Osteoblast (primary cell): ENCODE measurements at regions not wholly inside any gene's neighbourhood (a gene's known extent, or its start where the extent isn't known, plus 50 kb on each side); places are given as distances from the start of the nearest gene placed in this dataset.
A peak's percentile ranks its signal among the peaks of the same experiment; 100 is the strongest.

Source experiments
- DNase-seq: peaks from one replicate; pipeline ENCODE4 v3.0.0; 2011; ENCODE audit warnings: low spot score, mixed read lengths; ENCODE audit not compliant: insufficient read length; ENCODE audit errors: missing footprints
- H2AFZ ChIP-seq: 2 replicates; pipeline ENCODE4 v1.6.0; 2011; ENCODE audit warnings: mild to moderate bottlenecking, low read length
- H3K27ac ChIP-seq: 2 replicates; pipeline ENCODE4 v1.5.1; 2011; ENCODE audit warnings: mild to moderate bottlenecking, low read depth, low read length, moderate library complexity
- H3K27me3 ChIP-seq: 2 replicates; pipeline ENCODE4 v1.6.0; 2012; ENCODE audit warnings: mild to moderate bottlenecking, control low read depth, inconsistent platforms, low read length, moderate library complexity; ENCODE audit not compliant: insufficient read depth
- H3K36me3 ChIP-seq: 2 replicates; pipeline ENCODE4 v1.5.1; 2011; ENCODE audit warnings: mild to moderate bottlenecking, low read length, control low read depth, moderate library complexity; ENCODE audit not compliant: insufficient read depth
- H3K4me1 ChIP-seq: 2 replicates; pipeline ENCODE4 v1.5.1; 2011; ENCODE audit warnings: mild to moderate bottlenecking, low read length, control low read depth, moderate library complexity; ENCODE audit not compliant: insufficient read depth
- H3K4me2 ChIP-seq: 2 replicates; pipeline ENCODE4 v1.6.0; 2011; ENCODE audit warnings: mild to moderate bottlenecking, low read length; ENCODE audit not compliant: insufficient read depth
- H3K4me3 ChIP-seq: fragments of 200-600 bp; sonication (generic); 3 replicates; pipeline ENCODE4 v1.5.1; 2012; ENCODE audit warnings: mild to moderate bottlenecking, low read length, inconsistent platforms; ENCODE audit not compliant: insufficient read depth
- H3K79me2 ChIP-seq: 2 replicates; pipeline ENCODE4 v1.6.0; 2012; ENCODE audit warnings: mild to moderate bottlenecking, low read length, control low read depth, inconsistent platforms; ENCODE audit not compliant: insufficient read depth
- H3K9me3 ChIP-seq: 2 replicates; pipeline ENCODE4 v1.5.1; 2011; ENCODE audit warnings: low read depth, low read length, control low read depth
- H4K20me1 ChIP-seq: 2 replicates; pipeline ENCODE4 v1.6.0; 2012; ENCODE audit warnings: mild to moderate bottlenecking, low read length, control low read depth; ENCODE audit not compliant: insufficient read depth
- TF ChIP-seq, protein P1 (sequence below): IDR thresholded peaks from 2 replicates; pipeline ENCODE4 v1.5.1; 2011; ENCODE audit warnings: mild to moderate bottlenecking, low read depth, low read length, moderate library complexity; ENCODE audit errors: extremely low read depth

DNA sequence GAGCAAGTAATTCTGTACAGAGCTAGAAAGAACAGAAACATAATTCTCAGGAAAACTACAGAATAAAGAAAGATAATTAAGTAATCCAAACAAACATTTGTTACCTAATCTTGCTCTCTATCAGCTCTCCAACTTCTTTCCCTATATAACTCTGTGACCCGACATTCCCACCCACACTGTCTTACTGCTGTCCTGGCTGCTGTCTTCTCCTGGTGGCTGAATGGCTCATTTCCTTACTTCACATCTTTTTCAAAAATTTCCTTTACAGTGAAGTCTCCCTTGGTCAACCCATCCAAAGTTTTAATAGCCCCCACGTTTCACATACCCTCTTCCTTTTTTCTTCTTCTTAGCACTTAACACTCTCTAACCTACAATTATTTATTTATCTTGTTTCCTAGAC, 64.0 kb downstream of the HYCC1 start:
- Histone ChIP-seq H3K4me2 (no peak overlapping the region), H3K4me1 (peaks cover 4% of the 10 kb centered on the region), H3K9me3 (no peaks in the 10 kb centered on the region), H4K20me1 (no peaks in the 10 kb centered on the region), H3K27ac (no peak overlapping the region), H3K79me2 (peaks cover 2% of the 10 kb centered on the region), H3K36me3 (peaks cover 21% of the 10 kb centered on the region), H3K4me3 (no peak overlapping the region), H2AFZ (no peak overlapping the region), H3K27me3 (no peaks in the 10 kb centered on the region)
- TF ChIP-seq, protein P1, sequence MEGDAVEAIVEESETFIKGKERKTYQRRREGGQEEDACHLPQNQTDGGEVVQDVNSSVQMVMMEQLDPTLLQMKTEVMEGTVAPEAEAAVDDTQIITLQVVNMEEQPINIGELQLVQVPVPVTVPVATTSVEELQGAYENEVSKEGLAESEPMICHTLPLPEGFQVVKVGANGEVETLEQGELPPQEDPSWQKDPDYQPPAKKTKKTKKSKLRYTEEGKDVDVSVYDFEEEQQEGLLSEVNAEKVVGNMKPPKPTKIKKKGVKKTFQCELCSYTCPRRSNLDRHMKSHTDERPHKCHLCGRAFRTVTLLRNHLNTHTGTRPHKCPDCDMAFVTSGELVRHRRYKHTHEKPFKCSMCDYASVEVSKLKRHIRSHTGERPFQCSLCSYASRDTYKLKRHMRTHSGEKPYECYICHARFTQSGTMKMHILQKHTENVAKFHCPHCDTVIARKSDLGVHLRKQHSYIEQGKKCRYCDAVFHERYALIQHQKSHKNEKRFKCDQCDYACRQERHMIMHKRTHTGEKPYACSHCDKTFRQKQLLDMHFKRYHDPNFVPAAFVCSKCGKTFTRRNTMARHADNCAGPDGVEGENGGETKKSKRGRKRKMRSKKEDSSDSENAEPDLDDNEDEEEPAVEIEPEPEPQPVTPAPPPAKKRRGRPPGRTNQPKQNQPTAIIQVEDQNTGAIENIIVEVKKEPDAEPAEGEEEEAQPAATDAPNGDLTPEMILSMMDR = peak; percentile 34
- no peak for DNase-seq

DNA sequence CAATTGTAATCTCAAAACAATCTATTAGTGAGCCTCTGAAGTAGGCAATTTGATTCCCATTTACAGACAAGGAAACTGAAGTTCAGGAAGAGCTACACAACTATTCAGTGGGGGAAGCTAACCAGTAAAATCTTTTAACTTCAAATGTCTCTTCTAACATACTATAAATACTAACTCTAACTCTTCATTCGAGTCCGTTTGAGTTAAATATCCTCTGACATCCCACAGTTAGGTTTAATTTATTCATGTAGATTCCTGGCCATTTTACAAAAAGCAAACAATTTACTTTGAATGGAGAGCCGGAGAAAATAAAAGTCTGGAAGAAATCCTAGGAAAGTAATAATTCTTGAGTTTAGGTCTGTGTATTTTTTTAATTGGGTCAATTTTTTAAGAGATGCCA, 64.7 kb downstream of the HYCC1 start:
- Histone ChIP-seq H3K27me3 (no peaks in the 10 kb centered on the region), H3K36me3 (peaks cover 21% of the 10 kb centered on the region), H3K27ac (no peak overlapping the region), H3K4me1 (peaks cover 5% of the 10 kb centered on the region), H3K4me3 (no peak overlapping the region), H3K4me2 (no peak overlapping the region), H3K79me2 (peaks cover 2% of the 10 kb centered on the region), H4K20me1 (no peaks in the 10 kb centered on the region), H2AFZ (no peak overlapping the region), H3K9me3 (no peaks in the 10 kb centered on the region)
- TF ChIP-seq, protein P1 = no peak
- DNase-seq = no peak

DNA sequence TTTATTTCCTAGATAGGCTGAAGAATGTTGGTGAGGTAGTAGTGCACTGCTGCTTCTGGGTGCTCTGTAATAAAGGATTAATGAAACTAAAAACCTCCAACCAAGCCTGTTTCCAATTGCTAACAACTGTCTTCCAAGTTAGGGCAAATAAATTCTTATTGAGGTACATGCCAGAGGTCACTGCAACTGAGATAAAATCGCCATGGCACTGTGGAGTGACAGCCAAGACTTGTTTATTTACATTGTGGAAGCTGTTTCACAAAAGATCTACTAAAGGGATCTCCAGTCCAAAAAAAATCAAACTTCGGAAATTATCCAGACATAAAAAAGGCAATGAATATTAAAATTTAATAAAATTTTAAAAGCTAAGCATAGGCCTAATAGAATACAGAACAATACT, 65.2 kb downstream of the HYCC1 start:
- TF ChIP-seq, protein P1 = no peak
- Histone ChIP-seq H3K4me2 (no peak overlapping the region), H3K27me3 (no peaks in the 10 kb centered on the region), H3K9me3 (no peaks in the 10 kb centered on the region), H3K4me3 (no peak overlapping the region), H2AFZ (no peak overlapping the region), H3K27ac (no peak overlapping the region), H3K4me1 (peaks cover 10% of the 10 kb centered on the region), H4K20me1 (peaks cover 4% of the 10 kb centered on the region), H3K79me2 (peaks cover 2% of the 10 kb centered on the region), H3K36me3 (peaks cover 21% of the 10 kb centered on the region)
- no peak for DNase-seq

DNA sequence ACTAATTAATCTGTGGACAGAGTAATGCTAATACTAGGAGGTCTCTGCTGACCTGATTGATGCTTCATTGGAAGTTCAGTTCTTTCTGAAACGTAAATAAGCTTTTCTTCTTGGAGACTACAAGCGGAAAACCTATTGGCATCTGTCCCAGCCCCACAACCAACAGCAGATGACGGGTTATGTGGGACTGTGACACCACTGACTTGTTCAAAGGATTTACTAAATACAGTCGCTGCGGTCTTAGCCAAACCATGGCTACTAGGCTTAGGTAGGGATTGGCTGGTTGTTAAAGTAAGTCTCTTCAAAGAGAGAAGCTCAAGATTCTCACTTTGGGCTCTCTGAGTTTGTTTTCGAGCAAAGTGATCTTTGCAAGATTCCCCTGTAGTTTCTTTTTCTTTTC, 68.3 kb downstream of the HYCC1 start:
- peak overlapping the region; percentile 34 for H3K27ac ChIP-seq
- H2AFZ ChIP-seq = no peak overlapping the region
- no peak overlapping the region for H3K4me3 ChIP-seq
- TF ChIP-seq, protein P1 = no peak
- peaks cover 11% of the 10 kb centered on the region for H3K4me1 ChIP-seq
- H3K27me3 ChIP-seq = no peaks in the 10 kb centered on the region
- H3K79me2 ChIP-seq = peaks cover 2% of the 10 kb centered on the region
- peaks cover 26% of the 10 kb centered on the region for H3K36me3 ChIP-seq
- peaks cover 8% of the 10 kb centered on the region for H4K20me1 ChIP-seq
- H3K9me3 ChIP-seq = no peaks in the 10 kb centered on the region
- no peak for DNase-seq
- H3K4me2 ChIP-seq = no peak overlapping the region
